GM19240 (cell line): ENCODE measurements at regions not wholly inside any gene's neighbourhood (a gene's known extent, or its start where the extent isn't known, plus 50 kb on each side); places are given as distances from the start of the nearest gene placed in this dataset.

Experiments used
- DNase-seq: peaks from one replicate; pipeline ENCODE4 v3.0.0; 2011; ENCODE audit warnings: low spot score; ENCODE audit not compliant: insufficient read length

- DNase-seq = no peak
Observed at GRCh38 chr20:52496191-52496590, 304.6 kb upstream of the ZFP64 start.

GRCh38 chr20:52494244-52494643 lies 302.7 kb upstream of the ZFP64 start:
- DNase-seq = no peak

- DNase-seq = no peak
Observed at GRCh38 chr20:52493171-52493721, 301.7 kb upstream of the ZFP64 start.

GRCh38 chr20:52490711-52491430 lies 299.3 kb upstream of the ZFP64 start:
- DNase-seq = no peak

GRCh38 chr20:52484438-52484837 lies 292.9 kb upstream of the ZFP64 start:
- DNase-seq = no peak

- no peak for DNase-seq
Observed at GRCh38 chr20:52483382-52483781, 291.8 kb upstream of the ZFP64 start.

GRCh38 chr20:52482044-52482443 lies 290.5 kb upstream of the ZFP64 start:
- no peak for DNase-seq

- DNase-seq = no peak
Observed at GRCh38 chr20:52481443-52481842, 289.9 kb upstream of the ZFP64 start.

GRCh38 chr20:52476074-52476750 lies 284.6 kb upstream of the ZFP64 start:
- no peak for DNase-seq

GRCh38 chr20:52473186-52473585 lies 281.6 kb upstream of the ZFP64 start:
- no peak for DNase-seq

- no peak for DNase-seq
Observed at GRCh38 chr20:52470561-52470960, 279.0 kb upstream of the ZFP64 start.

- DNase-seq = no peak
Observed at GRCh38 chr20:52469128-52469527, 277.5 kb upstream of the ZFP64 start.

- DNase-seq = no peak
Observed at GRCh38 chr20:52465991-52466390, 274.4 kb upstream of the ZFP64 start.

GRCh38 chr20:52461582-52461981 lies 270.0 kb upstream of the ZFP64 start:
- DNase-seq = no peak

- DNase-seq = no peak
Observed at GRCh38 chr20:52459150-52459549, 267.6 kb upstream of the ZFP64 start.

- DNase-seq = no peak
Observed at GRCh38 chr20:52457826-52458225, 266.2 kb upstream of the ZFP64 start.

- no peak for DNase-seq
Observed at GRCh38 chr20:52454660-52455059, 263.1 kb upstream of the ZFP64 start.

- no peak for DNase-seq
Observed at GRCh38 chr20:52448513-52449232, 257.1 kb upstream of the ZFP64 start.

- DNase-seq = no peak
Observed at GRCh38 chr20:52447225-52447551, 255.6 kb upstream of the ZFP64 start.

GRCh38 chr20:52446421-52447224 lies 255.0 kb upstream of the ZFP64 start:
- DNase-seq = no peak

GRCh38 chr20:52444455-52444854 lies 252.9 kb upstream of the ZFP64 start:
- DNase-seq = no peak
